Right kidney (tissue), 1 donor: ENCODE measurements at regions not wholly inside any gene's neighbourhood (a gene's known extent, or its start where the extent isn't known, plus 50 kb on each side); places are given as distances from the start of the nearest gene placed in this dataset.
"Not testable (repeated sequence)": the region's sequence is repeated elsewhere in the genome, so short reads cannot be mapped to it uniquely, and the experiment has no call there.

ENCODE experiments used
- DNase-seq: peaks from one replicate; pipeline ENCODE4 v3.0.0-alpha.2; 2016

- no peak for DNase-seq
Measured at GRCh38 chr3:35849496-35849895, 210.2 kb downstream of the ARPP21 start.

- DNase-seq, result no peak
Measured at GRCh38 chr3:35849963-35850362, 210.6 kb downstream of the ARPP21 start.

- DNase-seq, result no peak
Measured at GRCh38 chr3:35857004-35857403, 217.7 kb downstream of the ARPP21 start.

GRCh38 chr3:35862057-35862456, 222.7 kb downstream of the ARPP21 start:
- no peak for DNase-seq

DNA sequence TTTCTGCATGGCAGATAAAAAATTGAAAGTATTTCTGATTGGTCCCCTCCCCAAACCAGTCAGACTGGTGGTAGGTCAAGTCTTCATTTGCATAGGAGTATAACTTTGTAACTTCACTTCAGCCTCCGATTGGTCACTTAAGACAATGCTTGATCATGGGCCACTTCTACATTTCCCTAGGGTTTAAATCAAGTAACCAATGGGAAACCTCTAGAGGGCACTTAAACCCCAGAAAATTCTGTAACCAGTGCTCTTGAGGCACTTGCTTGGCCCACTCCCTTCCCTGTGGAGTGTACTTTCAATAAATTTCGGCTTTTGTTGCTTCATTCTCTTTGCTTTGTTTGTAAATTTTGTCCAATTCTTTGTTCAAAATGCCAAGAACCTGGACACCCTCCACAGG, 225.5 kb downstream of the ARPP21 start:
- DNase-seq, result no peak

- DNase-seq, result no peak
Measured at GRCh38 chr3:35867791-35868190, 228.5 kb downstream of the ARPP21 start.

- DNase-seq, result no peak
Measured at GRCh38 chr3:35871009-35871408, 231.7 kb downstream of the ARPP21 start.

- DNase-seq, result no peak
Measured at GRCh38 chr3:35883929-35884328, 244.6 kb downstream of the ARPP21 start.

- DNase-seq, result no peak
Measured at GRCh38 chr3:35894735-35895134, 255.4 kb downstream of the ARPP21 start.

- no peak for DNase-seq
Measured at GRCh38 chr3:35899245-35899644, 259.9 kb downstream of the ARPP21 start.

GRCh38 chr3:35900079-35900478, 260.8 kb downstream of the ARPP21 start:
- no peak for DNase-seq

DNA sequence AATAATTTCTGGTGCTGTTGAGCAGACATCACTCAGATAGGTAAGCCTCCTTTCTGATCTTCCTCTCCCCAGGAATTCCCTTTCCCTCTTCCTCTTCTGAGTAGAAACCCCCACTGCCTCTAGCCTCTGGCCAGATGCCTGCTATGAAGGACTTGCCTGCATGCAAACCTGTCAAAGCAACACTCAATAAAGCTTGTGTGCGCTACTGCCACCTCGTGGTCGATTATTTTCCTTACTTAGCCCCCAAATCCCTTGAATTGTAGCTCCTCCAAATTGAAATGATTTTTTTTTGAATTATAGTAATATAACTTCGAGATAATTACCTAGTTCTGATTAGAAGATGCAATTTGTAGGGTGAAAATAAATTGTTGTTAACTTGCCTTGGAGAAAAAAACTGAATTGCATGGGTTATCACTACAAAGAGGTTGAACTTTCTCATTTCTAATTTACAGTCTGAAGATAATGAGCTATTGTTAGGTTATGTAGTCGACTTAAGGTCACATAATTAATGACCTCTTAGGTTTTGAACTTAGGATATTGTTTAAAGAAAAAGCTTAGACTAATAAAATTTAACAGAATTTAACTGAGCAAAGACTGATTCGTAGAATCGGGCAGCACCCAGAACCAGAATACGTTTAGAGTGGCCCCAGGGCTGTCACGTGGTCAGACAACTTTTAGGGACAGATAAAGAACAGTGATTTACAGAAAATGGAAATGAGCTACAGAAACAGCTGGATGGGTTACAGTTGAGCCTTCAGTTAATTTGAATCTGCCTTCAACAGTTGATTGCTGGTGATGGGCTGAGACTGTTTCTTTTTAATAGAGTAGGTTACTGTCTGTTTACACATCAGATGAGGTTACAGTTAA, 269.3 kb downstream of the ARPP21 start:
- DNase-seq, result peak; percentile 16

DNA sequence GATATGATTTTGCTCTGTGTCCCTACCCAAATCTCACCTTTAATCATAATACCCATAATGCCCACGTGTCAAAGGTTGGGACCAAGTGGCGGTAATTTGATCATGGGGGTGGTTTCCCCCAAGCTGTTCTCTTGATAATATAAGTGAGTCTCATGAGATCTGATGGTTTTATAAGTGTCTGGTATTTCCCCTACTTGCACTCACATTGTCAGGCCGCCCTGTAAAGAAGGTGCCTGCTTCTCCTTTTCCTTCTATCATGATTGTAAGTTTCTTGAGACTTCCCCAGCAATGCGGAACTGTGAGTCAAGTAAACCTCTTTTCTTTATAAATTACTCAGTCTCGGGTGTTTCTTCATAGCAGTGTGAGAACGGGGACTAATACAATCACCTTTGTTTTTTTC, 279.8 kb downstream of the ARPP21 start:
- no peak for DNase-seq

GRCh38 chr3:35921718-35922117, 282.4 kb downstream of the ARPP21 start:
- DNase-seq, result no peak

DNA sequence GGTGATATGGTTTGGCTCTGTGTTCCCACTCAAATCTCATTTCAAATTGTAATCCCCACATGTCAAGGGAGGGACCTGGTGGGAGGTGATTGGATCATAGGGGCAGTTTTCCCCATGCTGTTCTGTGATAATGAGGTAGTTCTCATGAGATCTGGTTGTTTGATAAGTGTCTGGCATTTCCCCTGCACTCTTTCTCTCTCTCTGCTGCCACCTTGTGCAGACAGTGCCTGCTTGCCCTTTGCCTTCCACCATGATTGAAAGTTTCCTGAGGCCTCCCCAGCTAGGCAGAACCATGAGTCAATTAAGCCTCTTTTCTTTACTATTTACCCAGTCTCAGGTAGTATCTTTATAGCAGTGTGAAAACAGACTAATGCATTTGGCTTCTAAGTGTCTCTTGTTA, 284.7 kb downstream of the ARPP21 start:
- DNase-seq, result not testable (repeated sequence)

DNA sequence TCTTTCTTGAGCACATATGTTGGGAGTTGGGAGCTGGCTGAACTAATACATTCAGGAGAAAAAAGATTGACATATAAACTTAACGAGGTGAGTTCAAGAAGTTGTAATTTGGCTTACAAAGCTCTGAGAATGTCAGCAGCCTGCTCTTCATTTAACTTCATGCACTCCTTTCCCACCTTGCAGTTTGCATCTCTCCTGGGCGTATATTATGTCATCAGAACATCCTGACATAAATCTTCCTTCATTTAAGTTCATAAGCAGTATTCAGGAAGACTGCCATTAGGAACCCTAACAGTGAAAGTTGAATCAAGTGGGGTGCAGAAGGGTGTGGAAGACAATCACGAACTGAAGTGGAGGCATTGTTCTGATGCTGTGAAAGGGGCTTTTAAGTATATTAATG, 288.1 kb downstream of the ARPP21 start:
- DNase-seq, result no peak

DNA sequence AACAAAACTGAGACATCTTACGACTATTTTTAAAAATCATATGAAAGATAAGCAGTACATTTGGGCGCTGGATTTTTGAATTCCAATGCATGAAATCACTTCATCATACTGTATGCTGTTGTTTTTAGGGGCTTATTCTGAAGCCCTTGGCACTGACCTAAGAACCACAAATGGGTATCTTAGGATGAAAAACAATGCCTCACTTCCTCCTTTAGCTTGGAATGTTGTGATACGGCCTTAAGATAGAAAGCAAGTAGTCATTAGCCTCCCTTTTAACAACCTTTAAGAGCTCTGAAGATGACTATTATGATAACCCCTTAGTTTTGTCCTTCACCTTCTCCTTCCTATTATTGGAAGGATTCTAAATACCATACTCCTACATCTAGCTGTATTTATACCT, 289.8 kb downstream of the ARPP21 start:
- DNase-seq, result no peak

- no peak for DNase-seq
Measured at GRCh38 chr3:35931867-35932266, 292.5 kb downstream of the ARPP21 start.

- no peak for DNase-seq
Measured at GRCh38 chr3:35932995-35933394, 293.7 kb downstream of the ARPP21 start.

DNA sequence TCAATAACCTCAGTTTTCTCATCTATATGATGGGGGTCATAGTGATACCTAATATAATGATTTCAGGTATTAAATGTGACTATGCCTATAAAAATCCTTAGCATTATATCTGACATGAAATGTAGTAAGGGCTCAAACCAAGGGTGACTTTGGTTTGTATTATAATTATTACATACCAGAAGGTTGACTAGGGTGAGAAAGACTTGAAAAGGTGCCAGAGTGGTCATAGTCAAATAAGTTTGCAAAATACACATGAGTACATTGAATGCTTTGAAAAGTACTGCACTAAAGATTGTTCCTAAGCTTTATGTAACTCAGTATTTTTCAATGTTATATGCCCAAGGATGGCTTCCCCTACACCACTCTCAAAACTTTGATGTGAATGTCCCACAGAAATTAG, 297.2 kb downstream of the ARPP21 start:
- no peak for DNase-seq

DNA sequence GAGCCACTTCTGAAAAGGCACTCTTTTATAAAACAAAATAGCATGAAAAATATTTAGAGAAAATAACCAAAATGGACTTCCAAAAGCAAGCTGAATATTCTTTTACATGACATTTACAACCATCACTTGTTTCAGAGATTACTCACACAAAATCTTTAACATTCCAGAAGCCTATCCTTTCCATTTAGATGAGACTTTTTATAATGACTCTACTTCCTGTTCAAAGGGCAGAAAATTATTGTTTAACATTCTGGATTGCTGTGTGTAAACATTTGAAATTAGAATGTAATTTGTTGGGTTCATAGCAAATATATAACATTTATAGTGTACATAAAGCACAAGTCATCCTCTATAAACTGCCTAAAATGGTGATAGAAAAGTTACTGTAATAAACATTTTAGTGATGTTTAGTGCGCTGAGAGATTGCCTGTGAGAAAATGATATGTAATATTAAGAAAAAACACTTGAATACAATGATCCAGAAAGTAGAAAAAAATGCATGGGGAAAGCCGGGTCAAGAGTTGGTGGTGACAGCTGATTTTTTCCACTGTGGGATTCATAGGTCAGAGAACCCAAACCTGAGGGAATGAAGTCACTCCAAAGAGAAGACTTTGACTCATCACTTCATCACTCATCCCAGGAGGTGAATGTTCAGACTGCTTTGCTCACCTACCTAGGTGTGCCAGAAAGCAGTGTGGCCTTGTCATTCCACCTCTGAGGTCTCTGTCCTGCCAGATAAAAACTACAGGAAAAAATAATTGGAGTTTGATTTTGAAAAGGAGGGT, 305.8 kb downstream of the ARPP21 start:
- no peak for DNase-seq

- no peak for DNase-seq
Measured at GRCh38 chr3:35946121-35946853, 307.0 kb downstream of the ARPP21 start.
